ENCODE measurements at regions not wholly inside any gene's neighbourhood (a gene's known extent, or its start where the extent isn't known, plus 50 kb on each side); places are given as distances from the start of the nearest gene placed in this dataset.
"Not testable (repeated sequence)": the region's sequence is repeated elsewhere in the genome, so short reads cannot be mapped to it uniquely, and the experiment has no call there.

DNA sequence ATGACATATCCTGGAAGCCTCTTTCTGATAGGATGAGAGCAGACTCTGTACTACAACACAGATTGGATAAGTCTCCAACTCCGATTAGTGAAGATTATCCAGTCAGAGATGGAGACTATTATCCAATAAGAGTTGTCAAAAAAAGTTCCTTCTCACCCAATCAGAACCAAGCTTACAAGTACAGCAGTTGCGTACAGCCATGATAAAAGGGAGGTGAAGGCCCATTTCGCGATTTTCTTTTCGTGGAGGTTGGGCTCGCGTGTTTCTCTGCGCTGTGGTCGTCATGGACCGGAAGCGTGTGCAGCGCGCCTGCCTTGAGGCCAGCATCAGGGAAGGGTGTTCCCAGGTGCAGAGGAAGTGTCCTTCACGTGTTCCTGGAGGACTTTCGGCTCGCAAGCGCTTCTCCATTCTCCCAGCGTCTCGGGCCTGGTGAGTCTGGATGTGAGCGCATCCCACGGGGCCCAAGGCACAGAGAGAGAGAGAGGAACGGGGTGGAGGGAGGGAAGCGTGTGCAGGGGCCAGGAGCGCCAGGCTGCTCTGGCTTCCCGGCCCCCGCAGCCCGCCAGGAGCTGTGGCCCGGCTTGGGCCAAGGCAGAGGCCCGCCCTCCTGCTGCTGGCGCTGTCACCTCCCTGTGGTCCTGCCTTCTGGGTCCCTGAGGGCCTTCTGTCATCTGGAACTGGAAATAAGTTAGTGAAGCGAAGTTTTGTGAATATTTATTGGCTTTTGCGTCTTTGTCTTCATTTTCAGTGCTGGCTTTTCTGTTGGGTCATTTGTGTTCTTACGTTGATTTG lies 53.9 kb downstream of the CDRT15L2 start:
- DNase-seq (ENCODE audit: low spot score), result not testable (repeated sequence)

DNA sequence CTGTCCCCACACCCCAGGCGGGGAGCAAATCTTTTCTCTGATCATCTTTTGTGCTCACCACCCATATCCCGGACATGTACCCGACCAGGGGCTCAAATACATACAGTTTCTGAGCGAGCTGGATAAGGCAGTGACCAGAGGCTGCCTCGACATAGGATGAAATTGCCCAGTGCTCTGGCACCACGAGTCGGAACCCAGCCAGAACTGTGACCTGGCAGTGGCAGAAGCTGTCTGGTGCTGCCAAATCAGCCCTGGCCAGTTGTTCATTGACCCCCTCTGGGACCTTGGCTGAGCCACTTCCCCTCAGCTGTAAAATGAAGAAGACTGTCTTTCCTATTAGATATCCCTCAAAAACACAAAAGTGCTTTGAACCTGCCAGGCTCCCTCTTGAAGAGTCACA lies 60.6 kb downstream of the CDRT15L2 start:
- not testable (repeated sequence) for DNase-seq (ENCODE audit: low spot score)

DNA sequence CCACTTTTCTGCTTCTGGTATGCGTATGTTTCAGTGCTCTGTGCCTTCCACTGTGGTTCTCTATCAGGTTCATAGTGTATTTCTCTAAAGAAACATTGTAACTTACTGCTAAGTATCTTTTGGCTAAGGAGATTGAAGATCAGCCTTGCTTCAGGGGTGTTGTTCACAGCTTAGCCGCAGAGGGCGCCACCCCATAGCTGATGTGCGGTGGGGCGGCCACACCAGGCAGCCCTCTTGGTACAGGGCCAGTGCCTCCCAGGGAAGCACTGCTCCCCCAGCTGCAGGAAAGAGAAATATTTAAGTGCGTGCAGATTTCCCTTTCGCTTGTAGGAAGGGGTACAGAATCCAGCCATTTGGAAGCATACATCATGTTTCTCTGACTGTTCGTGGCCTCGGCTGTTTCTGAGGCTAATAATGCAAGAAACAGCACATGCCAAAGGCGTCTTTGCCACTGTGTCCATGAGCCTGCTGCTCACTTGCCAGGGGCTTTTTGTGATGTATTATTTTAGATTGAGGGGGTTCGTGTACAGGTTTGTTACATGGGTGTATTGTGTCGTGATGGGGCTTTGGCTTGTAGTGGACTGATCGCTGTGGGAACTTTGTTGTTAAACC lies 67.2 kb downstream of the CDRT15L2 start:
- not testable (repeated sequence) for DNase-seq (ENCODE audit: low spot score)

DNA sequence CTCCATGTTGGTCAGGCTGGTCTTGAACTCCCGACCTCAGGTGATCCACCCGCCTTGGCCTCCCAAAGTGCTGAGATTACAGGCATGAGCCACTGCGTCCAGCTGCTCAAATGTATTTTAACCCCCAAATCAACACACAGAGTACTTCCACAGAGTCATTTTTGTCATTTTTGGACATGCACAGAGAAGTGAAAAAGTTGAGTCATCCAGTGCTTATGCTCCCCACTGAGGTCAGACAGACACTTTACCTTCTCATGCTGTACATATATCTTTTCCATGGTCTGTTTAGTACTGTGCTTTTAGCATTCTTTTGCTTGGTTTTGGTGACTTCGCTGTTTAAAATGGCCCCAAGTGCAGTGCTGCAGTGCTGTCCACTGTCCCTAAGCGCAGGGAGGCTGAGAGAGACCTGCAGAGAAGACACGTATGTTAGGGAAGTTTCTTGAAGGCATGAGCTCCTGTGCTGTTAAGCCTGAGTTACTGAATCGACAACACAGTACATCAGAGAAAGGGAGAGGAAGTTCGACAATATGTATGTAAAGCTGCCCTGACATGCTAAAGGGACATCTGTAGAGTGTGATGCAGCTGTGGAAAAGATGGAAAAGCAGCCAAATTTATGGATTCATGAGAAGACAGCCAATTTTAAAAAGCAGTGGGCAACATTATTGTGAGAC lies 69.7 kb downstream of the CDRT15L2 start:
- not testable (repeated sequence) for DNase-seq (ENCODE audit: low spot score)

DNA sequence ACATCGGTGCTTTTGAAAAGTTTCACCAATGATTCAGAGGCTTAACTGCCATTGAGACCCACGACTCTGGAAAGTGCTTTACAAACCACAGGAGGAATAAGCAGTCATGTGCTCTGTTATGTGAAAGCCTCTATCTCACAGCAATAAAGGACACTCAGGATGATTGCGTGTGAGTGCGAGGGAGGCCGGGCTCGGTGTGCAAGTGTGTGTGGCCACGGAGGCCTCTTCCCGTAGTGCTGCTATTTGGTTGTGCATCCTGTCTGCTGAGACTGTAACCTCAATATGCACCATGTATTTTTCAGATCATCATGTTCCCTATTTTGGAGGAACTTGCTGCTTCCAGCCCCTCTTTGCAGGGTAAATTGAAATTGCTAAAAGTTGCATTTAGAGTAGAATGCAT lies 71.5 kb downstream of the CDRT15L2 start:
- DNase-seq (ENCODE audit: low spot score), result not testable (repeated sequence)

DNA sequence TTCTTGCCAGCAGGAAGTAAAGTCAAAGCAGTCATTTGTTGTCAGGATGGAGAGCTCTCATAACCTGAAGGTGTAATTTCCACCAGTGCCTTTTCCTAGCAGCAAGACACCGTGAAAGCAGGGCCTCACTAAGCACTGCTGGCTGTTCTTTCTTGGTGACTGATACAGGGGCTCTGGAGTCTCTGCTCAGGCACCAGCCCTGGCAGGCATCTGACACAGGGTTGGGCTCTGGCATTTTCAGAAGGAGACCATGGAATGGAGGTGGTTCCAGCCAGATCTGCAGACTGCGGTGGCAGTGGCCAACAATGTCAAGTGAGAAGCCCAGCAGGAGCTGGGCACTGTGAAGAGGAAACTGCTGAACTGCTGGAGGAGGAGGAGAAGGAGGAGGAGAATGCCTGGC lies 72.2 kb downstream of the CDRT15L2 start:
- DNase-seq (ENCODE audit: low spot score), result not testable (repeated sequence)

DNA sequence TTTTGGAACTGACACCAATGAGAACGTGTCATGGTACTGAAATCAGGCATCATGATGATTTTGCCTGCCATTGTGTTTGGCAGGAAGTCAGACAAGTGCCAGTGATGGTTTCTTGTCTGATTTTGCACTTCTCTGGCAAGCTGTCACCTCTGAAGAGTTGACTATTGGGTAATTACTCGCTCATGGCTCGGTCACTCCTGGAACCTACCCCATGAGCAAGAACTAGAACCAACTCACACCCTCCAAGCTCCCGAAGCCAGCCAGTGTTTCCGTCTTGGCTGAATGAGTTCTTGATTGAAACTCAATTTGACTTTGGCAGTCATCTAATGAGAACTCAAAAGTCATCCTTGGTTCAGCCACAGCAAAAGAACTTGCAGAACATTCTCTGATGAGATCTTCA lies 73.9 kb downstream of the CDRT15L2 start:
- not testable (repeated sequence) for DNase-seq (ENCODE audit: low spot score)

DNA sequence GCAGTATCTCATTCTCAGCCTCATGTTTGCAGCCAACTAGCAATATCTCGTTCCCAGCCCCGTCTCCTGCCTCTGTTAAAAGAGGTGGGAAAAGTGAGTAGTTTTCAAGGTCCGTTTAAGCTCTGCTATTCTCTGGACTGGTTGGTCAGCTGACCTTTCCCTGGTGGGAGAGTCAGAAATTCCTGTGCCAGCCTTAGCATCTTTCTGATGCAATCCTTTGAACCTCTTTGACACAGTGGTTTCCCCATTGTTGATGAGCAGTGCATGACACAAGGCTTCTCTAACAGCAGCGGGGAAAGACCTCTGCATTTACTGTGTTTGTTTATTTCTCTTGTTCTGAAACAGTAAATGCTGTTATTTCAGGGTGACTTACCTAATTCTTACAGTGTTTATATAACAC lies 74.6 kb downstream of the CDRT15L2 start:
- DNase-seq (ENCODE audit: low spot score), result not testable (repeated sequence)

DNA sequence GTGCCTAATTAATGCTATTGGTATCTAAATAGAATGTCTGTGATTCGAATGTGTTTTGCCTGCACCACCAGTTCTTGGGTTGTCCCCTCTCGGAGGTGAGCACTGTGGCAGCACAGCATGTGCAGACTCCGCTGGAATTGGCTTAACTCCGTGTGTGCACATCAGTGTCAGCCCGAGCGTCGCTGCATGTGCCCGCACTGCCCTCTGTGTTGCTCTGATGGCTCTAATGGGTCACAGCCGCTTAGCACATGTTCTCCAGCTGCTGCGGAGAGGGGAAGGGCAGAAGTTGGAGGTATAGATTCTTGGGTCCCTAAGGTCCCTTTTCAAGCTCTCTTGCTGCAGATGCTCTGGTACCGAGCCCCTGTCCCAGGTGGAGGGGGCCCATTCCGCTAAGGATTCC lies 75.1 kb downstream of the CDRT15L2 start:
- not testable (repeated sequence) for DNase-seq (ENCODE audit: low spot score)

DNA sequence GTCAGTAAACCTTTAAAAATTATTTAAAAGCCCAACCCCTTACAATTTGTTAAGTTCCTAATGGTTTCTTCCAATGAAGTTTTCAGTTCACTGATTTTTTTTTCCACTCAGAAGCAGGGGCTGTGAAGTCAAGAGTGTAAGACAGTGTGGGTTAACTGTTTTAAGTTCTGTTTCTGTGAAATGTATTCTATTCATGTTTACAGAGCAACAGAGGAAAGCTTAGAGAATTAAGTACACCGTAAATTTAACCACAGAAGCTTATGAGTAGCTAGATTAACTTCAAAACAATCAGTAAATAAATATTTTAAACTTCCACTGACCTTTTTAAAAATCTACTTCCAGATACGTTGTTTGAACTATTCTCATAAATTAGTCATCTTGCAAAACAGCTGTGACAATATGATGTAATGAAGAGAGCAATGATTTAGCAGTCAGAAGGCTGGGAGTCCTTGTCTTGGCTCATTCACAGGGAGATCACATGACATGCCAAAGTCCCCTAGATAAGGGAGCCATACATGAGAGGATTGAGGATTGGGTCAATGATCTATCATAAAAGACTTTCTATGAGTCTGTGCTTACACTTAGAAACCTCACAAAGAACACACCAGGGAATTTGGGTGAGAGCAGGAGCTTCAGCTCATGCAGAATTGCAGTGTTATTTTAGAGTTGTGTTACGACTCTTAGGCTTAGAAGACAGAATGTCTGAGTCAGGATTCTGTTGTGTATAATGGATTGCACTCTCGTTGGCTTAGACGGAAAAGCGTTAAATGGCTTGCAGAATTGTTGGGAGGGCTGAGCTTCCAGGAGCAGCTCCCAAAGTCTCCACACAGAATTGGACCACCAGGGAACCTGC lies 85.8 kb downstream of the CDRT15L2 start:
- DNase-seq (ENCODE audit: low spot score), result not testable (repeated sequence)

DNA sequence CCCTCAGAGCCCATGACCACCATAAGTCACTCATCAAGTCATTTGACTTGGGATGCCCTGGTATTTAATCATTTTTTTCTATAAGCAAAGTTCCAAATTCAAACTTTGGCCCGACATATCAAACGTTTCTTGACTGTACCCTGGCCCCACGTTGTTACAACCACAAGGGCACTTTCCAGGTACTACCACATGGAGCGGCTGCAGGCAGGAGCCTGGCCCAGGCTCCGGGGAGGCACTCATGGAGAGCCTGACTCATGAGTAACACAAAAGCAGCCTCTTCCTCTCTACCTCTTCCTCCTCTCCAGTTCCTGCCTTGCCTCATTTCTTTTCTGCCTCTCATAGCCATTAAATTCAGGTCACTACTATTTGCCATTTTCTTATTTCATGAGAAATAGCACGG lies 87.2 kb downstream of the CDRT15L2 start:
- not testable (repeated sequence) for DNase-seq (ENCODE audit: low spot score)

DNA sequence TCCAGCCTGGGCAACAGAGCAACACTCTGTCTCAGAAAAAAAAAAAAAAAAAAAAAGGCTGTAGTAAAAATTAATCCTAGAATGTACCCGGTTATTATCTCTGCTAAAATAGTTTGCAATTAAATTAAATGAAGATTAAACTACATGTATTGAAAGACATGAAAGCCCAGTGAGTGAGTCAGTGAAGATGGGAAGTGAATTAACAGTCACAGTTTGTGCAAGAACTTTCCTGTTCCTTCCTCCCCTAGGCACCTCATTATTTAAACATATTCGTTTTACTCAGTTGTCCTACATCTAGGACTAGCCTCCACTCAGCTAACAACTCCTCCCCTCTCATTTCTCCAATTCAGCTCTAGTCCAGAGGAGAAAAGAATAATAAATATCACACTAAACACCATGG lies 88.2 kb downstream of the CDRT15L2 start:
- not testable (repeated sequence) for DNase-seq (ENCODE audit: low spot score)

DNA sequence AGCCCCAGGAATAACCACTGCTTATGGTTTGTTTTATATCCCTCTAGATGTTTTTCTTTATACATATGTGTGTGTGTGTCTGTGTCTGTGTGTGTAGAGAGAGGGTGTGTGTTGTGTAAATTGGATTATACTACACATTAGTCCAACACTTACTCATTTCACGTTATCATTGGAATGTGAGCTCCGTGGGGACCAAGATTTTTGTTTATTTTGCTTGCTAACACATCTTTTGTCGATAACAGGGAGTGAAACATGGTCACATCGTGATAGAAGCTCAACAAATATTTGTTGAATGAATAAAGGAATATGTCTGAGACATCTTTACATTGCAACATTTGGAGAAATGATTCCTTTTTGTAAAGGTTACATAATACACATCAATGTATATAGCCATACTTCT lies 88.8 kb downstream of the CDRT15L2 start:
- not testable (repeated sequence) for DNase-seq (ENCODE audit: low spot score)

DNA sequence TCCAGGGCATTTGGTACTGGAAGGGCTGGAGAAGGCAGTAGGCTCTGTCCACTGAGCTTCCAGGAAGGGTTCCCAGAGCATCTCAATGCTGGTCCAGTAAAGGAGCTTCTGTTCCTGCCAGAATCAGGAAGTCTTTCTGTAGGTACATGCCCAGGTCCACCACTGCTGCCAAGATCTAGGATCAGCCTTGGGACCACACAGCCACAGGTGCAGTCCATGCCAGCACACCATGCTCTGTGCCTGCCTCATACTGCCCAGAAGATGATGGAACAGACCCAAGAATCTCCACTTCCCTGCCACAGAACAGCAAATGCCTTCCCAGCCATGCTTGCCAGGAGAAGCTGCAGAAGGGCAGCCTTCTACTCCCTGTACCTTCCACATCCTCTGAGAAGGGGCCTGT lies 89.3 kb downstream of the CDRT15L2 start:
- not testable (repeated sequence) for DNase-seq (ENCODE audit: low spot score)

DNA sequence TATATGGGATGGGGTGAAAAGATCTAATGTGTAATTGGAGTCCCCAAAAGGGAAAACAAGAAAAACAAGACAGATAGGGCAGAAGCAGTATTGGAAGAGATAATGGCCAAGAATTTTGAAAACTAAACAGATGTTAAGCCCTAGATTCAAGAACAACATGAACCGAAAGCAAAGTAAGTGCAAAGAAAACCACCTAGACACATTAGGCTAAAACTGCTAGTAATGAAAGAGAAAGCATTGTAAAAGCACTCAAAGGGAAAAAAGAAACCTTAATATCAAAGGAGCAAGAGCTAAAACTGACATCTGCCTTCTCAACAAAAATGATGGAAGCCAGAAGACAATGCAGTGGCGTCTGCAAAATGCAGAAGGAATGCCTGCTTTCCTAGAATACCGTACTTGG lies 91.0 kb downstream of the CDRT15L2 start:
- not testable (repeated sequence) for DNase-seq (ENCODE audit: low spot score)

DNA sequence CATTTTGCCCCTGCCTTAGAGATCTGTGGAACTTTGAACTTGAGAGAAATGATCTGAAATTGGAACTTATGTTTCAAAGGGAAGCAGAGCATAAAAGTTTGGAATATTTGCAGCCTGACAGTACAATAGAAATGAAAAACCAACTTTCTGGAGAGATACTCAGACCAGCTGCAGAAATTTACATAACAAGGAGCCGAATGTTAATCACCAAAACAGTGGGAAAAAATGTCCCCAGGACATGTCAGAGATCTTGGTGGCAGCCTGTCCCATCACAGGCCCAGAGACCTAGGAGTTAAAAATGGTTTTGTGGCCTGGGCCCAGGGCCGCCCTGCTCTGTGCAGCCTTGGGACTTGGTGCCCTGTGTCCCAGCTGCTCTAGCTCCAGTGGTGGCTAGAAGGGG lies 94.8 kb downstream of the CDRT15L2 start:
- DNase-seq (ENCODE audit: low spot score), result not testable (repeated sequence)

DNA sequence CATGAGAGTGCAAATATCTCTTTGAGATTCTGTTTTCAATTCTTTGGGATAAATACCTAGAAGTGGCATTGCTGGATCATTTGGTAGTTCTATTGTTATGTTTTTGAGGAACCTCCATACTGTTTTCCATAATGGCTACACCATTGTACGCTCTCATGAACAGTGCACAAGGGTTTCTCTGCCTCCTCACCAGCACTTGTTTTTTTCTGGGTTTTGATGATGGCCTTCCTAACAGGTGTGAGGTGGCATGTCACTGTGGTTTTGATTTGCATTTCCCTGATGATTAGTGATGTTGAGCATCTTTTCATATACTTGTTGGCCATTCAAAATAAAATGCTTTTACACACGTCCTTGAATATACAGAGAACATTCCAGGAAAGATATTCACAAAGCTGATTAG lies 96.2 kb downstream of the CDRT15L2 start:
- DNase-seq (ENCODE audit: low spot score), result not testable (repeated sequence)

DNA sequence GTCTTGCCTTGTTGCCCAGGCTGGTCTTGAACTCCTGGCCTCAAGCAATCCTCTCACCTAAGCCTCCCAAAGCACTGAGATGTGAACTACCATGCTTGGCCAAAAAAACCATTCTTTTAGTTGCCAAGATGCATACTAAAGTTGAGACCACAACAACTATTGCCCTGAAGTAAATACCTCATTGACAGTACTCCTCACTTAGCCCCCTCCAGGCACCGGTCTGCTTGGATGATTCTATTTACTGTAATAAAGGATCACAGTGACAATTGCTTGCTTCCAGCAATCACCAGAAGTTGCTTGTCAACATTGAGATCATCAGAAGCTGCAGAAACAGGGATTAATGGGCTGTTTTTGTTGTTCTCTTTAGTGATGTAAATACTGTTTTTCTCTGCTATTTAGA lies 97.1 kb downstream of the CDRT15L2 start:
- DNase-seq (ENCODE audit: low spot score), result not testable (repeated sequence)

DNA sequence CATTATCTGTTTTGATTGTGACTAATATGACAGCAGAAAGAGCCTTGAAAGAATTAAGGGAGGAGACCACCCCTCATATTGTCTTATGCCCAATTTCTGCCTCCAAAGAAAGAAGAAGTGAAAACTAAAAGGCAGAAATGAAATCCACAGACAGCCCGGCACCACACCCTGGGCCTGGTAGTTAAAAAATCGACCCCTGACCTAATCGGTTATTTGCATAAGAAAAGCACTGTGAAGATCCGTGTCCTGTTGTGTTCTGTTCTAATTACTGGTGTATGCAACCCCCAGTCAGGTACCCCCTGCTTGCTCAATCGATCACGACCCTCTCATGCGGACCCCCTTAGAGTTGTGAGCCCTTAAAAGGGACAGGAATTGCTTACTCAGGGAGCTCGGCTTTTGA lies 97.9 kb downstream of the CDRT15L2 start:
- not testable (repeated sequence) for DNase-seq (ENCODE audit: low spot score)

DNA sequence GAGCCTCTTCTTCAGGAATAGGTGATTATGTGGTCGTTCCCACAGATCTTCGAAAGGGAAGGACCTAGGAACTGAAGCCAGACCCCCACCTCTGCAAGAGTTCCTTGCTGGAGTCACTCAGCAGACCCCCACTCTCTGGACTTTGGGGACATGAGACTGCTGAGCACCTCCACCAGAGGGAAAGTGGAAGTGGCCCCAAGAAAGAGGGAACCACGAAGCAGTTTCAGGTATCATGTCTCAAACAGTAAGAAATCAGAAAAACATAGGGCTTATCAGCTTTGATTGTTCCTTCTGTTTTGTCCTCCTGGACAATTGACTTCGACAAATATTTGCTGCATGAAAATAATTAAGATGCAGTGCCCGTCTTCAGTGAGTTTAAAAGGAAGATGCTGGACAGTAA lies 98.9 kb downstream of the CDRT15L2 start:
- not testable (repeated sequence) for DNase-seq (ENCODE audit: low spot score)

DNA sequence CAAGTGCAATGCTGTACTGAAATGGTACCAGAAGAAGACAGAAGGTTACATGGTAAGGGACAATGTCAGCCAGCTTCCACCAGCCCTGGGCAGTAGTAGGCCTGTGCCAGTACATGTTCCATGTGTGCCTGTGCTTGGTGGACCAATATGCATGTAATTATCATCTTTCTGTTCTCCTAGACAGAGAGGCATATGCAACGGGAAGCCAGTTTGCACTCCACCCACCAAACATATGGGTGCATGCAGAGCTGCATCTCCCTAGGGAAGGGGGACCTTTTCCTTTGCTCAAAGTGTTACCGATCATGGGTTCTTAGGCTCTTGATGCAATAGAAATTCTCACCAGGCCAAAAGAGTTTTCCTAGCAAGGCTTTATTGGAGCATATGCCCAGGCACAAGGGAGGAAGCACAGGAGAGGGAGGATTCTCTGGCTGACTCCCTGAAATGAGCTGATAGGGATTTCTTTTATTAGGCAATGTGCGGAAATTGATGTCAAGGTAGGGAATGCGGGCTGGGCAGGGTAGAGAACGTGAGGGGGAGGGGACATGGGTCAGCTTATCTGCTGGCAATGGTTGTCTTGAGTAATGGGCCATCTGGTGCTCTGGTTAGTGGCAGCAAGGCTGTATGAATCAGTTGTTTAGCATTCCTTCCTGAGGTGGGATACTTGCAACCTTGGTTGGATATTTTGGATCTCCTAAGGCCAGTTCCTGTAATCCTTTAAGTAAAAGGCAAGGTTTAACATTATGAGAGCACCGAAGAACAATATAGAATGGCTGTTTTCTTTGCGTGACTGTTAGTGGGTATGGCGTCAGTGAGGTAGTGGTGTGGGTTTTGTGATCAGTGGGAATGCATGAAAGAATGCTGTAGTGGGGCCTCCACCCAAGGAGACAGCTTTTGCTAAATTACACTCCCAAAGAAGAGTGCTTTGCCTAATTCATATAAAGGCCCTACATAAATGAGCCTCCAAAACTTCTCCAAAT lies 102.5 kb downstream of the CDRT15L2 start:
- not testable (repeated sequence) for DNase-seq (ENCODE audit: low spot score)

Measured in kidney capillary endothelial cell (primary cell).